ENCODE measurements at regions not wholly inside any gene's neighbourhood (a gene's known extent, or its start where the extent isn't known, plus 50 kb on each side); places are given as distances from the start of the nearest gene placed in this dataset.
A peak's percentile ranks its signal among the peaks of the same experiment; 100 is the strongest.

DNA sequence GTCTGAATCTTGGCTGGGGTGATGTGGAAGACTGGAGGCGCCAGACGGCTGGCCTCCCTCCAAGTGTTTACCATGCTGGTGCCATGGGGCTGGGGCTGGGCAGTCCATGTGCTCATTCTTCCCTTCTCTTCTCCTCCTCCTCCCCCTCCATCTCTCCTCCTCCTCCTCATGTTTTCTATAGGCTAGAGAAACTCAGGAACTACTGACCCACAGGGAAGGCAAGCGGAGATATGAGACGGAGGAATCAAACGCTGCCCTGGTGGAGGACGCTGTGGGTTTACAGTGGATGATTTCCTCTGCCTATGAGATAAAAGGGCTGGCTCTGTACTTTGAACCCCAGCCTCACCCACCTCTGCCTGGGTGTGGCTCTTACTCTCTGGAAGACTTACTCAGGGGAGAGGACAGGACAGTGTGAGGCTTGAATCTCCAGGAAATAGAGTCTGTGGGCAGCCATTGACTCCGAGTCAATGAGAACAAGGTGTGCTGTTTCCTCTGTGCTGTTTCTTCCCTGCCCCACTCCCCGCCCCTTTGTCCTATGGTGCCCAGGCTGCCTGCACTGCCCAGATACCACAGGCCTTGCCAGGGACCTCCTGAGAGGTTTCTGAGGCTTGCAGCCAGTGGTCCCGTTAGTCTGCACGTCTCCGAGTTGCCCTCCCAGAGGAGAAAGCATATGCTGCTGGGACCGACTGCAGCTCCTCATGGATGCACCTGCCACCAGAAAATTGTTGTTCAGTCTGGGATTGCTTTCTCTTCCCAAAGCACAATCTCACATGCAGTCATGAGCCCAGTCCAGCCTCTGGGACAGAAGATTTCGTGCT is 132.6 kb upstream of the ARHGAP5 start:
- peak; percentile 96 to 98 for DNase-seq

DNA sequence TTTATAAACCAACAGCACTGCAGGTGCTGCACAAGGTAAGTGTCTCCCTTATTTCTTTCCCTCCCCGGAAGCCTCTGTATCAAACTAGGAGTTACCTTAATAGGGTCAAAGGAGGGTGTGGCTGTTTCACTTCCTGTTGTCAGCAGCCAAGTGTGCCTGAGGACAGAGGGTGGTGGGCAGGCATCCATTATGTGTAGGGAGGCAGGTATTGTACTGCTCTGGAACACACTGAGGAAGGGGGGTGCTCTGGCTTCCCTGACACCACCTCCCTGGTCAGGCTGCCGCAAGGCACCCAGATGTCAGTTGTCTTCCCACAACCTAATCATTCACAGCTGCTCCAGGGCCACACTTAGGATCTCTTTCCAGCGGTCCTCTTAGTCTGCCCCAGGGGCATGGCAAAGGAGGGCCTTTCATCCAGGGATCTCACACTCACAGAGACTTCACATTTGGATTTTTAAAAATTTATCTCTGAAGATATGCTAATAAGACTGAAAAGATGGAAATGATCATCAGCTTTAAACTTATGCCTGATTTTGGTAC is 132.0 kb upstream of the ARHGAP5 start:
- peak; percentile 43 to 60 for DNase-seq

DNA sequence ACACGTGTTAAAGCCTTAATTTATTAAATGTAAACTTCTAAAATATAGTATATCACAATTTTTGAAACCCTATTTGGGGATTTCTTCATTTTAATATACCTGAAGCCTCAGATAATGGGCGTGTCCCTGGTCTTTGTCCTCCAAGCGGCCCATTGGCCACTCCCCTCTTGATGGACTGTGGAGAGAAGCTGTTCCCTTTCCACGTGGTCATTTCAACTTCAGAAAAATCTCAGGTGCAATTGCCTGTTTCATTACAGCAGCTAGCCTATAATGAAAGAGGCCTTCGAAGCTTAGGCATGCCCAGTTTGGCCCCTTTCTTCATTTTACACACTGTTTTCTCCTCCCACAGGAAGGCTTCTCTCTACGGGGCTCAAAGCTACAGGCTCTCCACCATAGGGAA is 131.4 kb upstream of the ARHGAP5 start:
- no peak for DNase-seq

DNA sequence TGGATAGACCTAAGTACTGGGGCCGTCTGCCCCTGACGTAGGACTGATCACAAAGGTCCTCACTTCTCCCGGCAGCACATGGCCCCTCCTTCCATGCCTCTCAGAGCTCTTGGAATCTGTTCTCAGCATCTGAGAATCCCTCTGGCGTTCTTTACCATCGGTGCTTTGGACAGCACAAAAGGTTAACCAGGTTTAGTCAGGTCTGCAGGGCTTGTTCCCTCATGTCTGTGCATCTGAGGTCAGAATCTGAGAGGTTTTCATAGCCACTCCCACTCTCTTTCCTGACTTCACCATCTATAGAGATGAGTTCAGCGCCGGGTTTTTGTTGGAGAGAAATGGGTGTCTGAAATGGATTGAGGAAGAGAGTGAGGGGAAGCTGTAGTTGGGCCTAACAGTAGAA is 130.0 kb upstream of the ARHGAP5 start:
- no peak for DNase-seq

DNA sequence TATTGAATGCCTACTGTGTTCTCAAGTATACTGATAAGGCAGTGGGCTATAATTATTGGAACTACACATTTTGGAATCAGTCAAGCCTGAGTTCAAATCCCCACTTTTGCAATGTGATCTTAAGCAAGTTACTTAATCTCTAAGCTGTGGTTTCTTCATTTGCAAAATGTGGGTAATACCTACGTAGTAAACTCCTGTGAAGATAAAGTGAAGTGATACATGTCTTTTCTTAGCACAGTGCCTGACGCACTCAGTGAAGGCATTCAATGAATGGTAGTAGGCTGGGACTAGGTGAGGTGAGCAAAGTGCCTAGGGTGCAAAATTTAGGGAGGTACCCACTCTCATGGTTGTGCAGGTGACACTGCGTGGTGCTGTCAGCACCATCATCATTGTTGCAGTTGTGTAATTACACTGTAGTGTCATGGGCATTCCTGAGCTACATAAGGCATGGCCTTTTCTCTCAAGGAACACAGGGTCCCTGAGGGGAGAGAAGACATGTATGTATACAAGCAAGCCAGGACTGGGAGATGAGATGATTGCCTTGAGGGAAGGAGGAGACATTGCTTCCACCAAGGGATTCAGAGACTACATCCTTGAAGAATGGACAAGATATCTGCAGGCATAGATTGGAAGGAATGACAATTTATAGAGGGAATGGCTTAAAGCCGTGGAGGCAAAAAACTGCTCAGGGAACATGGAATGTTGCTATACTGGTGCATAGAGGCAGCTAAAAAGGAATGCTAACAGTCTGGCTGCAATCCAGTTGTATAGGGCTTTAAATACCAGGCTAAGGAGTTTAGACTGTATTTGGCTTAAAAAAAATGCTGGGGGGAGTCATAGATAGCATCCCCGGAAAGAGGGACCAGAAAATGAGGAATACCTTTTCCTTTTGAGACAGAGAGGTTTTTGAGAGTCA is 129.2 kb upstream of the ARHGAP5 start:
- DNase-seq = no peak

DNA sequence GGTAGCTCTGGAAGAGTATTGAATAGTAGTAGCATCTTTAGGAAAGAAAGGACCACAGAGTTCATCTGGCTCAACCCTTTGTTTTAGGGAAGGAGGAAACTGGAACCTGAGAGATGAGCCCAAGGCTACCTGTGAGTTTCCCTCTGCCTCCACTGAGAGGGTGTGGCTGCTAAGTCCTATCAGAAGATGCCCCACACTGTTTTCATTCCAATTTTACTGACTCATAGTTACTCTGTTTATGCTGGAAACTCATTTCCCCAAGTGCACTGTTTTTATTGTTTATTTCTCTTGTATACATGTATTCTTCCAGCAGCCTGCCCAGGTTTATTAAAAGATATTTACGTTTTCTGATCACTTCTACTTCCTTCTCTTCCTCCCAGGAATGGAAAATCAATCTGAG is 127.4 kb upstream of the ARHGAP5 start:
- no peak for DNase-seq

DNA sequence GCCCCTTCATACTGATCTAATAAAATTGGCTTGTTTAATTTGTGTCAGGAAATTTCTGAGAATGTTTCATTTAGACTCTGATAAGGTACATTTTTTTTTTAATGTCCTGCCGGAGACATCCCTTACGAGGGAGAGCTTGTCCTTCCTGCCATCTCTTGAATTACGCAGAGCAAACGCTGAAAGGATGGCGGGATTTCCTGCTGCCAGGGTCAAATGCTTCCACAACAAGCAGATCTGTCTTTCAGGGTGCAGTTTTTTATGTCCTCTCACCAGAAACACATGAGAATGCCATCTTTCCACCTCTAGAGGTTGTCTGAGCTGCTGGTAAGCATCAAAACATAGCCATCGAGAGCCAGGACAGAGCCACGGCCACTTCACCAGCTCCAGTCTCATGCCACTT is 126.8 kb upstream of the ARHGAP5 start:
- DNase-seq = no peak

DNA sequence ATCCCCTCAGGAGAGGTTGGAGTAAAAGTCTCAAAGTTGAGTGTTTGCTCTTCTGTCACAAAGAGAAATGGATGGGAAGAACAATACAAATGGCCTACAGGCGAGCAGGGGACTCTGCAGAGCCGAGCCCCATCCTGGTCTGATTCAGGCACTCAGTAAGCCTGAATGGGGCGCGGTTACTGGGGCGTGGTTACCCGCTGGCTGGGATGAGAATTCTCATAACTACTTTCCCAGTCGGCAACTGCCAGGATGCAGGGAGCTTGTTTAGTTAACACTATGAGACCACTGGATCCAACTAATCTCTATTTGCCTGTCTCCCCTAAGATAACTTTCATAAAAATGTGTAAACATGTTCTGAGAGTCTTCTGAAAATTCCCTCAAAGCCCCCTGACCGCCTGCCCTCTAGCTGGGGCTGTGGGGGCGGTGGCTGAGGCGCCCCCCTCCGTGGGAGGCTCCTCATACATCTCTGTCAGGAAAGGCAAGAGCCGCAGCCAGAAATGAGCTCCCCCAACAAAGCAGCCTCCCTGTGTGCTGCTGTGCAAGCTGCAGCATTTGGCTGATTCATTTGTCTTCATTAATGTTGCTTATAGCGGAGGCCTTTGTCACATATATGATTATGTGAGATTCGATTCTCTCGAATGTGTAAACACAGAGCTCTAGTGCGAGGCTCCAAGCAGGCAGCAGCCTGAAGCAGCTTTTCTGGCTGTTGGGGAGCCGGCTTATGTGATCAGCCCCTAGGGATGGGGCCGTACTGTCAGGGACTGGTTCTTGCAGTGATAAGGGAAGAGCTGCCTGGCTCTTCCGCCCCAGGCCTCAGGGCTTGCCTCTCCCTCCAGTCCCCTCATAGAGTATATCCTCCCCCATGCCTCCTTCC is 126.1 kb upstream of the ARHGAP5 start:
- peak; percentile 81 to 87 for DNase-seq

DNA sequence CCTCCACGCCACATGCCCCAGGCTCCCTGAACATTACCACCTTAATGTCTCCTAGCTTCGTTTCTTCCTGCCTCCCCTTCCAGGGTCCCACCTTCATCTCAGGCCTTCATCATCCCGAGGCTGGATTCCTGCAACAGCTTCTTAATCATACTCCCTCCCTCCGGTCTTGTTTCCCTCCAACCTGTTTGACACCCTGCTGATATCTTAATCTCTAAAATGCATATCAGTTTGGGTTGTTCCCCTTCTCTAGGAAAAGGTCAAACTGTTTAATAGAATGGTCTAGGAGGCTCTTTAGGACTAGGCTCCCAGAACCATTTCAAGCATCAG is 125.5 kb upstream of the ARHGAP5 start:
- DNase-seq = no peak

DNA sequence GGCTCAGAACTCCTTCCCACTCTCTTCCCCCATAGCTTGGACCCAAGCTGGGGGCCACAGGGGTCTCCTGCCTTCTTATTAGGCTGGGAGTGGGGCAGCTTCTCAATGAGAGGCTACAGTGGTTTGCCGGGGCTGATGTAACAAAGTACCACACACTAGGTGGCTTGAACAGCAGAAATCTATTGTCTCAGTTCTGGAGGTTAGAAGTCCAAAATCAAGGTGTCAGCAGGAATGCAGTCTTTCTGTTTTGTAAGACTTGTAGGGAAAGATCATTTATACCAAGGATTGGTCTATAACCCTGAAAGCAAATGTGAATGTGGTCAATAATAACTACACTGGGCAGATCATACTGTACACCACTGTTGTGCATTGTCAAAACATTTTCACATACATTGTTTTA is 124.5 kb upstream of the ARHGAP5 start:
- DNase-seq = no peak

DNA sequence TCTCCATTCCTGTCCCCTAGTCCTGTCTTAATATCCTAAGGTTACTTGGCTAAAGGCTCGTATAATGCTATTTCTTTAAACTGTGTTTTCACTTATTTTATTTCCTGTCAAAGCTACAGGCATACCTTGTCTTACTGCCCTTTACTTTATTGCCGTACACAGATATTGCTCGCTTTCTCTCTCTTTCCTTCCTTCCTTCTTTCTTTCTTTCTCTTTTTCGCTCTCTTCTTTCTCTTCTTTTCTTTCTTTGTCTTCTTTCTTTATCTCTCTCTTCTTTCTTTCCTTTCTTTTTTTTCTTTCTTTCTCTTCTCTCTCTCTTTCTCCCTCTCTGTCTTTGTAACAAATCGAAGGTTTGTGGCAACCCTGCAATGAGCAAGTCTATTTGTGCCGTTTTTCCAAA is 123.9 kb upstream of the ARHGAP5 start:
- no peak for DNase-seq

DNA sequence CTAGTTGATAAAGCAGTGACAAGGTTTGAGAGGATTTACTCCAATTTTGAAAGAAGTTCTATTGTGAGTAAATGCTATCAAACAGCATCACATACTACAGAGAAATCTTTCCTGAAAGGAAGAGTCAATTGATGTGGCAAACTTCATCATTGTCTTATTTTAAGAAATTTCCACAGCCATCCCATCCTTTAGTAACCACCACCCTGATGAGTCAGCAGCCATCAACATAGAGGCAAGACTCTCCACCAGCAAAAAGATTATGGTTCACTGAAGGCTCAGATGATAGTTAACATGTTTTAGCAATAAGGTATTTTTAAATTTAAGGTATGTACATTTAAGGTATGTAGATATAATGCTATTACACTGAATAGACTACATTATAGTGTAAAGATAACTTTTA is 122.1 kb upstream of the ARHGAP5 start:
- no peak for DNase-seq

DNA sequence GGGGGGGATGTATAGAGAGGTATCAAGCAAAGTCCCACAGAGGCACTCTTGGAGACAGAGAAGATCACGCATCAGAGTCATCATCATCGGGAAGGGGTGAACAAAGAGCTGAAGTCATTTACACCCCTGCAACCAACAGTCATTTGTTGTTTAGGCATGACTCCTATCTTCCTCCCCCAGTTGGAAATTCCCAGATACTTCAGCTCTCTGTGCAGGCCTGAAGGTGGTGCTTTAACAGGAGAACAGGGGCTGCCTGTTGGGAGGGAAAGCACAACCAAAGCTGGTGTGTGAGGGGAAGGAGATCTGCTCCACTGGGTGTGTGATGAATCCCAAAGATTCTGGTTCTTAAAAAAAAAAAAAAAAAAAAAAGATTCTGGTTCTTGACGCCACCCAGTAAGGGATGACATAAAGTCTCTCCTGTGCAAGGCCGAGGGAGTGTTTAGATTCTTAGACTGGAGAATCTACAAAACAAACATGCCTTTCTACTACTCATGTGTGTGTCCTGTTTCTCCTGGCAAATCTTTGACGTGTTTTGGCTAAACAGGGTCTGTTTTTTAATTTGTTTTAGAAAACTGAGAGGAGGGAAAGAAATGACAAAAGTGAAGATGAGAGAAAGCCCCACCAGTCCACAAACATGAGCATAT is 121.0 kb upstream of the ARHGAP5 start:
- DNase-seq = no peak

DNA sequence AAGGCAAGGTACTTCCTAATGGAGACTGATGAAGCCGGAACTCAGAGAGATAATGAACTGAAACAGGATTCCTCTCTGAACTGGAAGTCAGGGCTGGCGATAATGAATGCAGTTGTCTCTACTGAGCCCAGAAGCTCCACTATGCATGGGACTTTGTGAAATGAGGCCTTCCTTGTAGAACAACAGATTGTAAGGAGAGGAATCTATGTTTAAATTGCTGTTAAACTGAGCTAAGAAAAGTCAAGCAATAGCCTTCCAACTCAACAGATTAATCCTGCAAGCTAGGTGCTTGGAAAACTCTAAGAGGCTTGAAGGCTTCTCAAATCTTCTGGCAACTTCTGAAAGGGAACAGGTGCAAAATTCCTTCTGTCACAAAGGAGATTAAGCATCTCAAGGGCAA is 119.5 kb upstream of the ARHGAP5 start:
- no peak for DNase-seq

DNA sequence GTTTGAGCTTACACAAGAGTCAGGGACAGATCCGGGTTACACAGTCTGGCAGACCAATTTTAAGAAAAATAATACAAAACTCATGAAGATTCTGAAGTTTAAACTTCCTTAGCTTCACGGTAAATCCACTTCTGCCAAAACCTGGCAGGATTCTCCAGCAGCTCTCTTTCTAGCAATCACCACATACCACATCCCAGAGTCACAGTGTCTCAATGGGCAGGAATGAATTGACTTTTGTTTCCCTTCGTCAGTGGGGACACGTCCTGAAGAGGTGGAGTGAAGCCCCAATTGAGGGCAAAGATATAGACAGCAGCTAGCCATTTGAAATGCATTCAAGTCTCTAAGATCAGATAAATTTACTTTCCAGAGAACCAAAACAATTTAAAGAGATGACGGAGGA is 117.1 kb upstream of the ARHGAP5 start:
- no peak for DNase-seq

DNA sequence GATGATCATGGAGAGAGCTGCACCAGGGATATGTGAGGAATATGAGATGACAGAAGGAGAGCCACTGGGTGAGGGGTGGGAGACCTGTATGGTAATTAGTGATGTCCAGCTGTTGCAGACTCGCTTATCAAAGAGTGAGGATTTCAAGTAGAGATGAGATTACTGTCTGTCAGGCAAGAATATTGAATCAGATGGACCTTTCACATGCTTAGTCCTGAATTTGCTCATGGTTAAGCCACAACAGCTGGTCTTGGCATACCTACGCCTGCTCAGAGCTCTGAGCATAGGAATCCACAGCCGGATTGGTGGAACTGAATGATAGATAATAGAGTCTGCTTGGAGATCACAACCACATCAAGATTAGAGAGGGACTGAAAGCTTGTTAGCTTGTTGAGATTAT is 115.2 kb upstream of the ARHGAP5 start:
- no peak for DNase-seq

DNA sequence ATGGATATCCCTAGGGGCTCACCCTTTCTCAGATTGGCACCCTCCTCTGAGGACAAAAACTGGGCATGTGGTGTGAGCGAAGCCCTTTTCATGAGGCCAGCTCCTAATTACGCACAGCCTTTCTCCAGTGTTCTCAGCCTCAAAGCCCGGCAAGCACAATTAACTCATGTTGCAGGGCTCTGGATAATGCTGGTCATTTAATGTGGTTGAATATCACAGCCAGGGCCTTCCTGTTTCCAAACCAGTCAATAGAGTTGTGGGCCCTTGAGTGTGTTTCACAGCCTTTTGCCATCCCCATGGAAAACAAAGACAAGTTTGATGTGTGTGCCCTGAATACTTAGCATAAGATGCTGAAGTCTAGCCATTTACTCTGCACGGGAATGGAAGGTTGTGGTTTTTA is 114.2 kb upstream of the ARHGAP5 start:
- no peak for DNase-seq

DNA sequence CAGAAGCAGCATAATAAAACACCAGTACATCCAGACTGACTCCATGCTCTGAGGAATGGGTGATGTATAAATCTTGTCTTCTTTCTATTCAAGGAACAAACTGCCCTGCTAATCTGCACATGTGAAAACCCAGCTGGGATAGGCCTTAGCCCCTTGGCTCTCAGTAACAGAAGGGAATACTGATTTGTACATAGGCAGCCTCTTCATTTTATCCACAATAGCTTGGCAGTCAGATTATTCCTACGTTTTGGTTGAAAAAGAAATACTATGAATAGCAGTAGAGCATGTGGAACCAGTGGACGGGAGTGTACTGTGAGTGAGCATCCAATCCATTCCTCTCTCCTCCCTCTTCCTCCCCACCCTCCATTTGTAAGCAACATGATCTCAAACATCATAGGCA is 113.5 kb upstream of the ARHGAP5 start:
- DNase-seq = no peak

DNA sequence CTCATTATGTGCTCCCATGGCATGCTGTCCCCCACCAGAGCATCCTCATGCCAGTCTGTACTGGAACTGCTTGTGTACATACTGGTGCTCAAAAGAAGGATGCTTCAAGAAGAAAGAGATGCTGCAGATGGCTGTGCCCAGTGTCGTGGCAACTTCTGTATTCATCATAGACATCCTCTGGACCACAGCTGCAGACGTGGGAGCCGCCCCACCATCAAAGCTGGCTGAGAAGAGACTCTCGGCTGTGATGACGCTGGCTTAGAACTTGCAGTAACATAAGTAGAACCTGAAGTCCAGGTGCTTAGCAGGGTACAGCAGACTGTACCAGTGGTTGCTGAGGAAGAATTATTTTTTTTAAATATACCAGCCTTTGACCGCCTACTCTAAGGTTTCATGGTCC is 112.6 kb upstream of the ARHGAP5 start:
- no peak for DNase-seq

DNA sequence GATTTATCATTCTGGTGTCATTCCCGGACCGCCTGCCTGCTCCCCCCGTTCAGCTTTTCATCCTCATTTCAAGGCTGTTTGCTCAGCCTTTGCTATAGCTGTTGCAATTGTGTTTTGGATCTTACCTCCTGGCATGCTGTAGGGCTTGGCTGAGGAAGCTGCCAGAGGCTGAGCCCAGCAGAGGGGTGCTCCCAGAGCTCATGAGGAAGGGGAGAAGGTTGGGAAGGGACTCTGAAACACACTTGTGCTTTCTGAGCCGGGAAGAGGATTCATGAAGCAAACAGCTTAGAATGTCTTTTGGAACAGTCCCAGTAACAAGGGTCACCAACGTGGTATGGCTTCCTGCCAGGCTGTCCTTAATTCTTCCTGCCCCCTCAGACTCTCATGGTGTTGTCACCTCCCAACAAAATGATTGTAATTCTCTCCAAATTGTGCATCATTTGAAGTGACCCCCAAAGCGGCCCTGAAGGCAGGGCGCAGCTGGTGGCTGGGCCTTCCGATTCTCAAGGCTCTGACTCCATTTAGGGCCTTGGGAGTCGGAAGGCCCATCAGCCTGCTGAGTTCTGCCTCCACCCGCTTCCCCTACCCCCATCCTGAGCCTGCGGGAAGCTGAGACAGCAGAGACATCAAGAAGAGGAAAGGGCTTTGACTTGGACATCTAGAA is 111.9 kb upstream of the ARHGAP5 start:
- peak in 1 of 2 experiments; percentile 48 for DNase-seq

DNA sequence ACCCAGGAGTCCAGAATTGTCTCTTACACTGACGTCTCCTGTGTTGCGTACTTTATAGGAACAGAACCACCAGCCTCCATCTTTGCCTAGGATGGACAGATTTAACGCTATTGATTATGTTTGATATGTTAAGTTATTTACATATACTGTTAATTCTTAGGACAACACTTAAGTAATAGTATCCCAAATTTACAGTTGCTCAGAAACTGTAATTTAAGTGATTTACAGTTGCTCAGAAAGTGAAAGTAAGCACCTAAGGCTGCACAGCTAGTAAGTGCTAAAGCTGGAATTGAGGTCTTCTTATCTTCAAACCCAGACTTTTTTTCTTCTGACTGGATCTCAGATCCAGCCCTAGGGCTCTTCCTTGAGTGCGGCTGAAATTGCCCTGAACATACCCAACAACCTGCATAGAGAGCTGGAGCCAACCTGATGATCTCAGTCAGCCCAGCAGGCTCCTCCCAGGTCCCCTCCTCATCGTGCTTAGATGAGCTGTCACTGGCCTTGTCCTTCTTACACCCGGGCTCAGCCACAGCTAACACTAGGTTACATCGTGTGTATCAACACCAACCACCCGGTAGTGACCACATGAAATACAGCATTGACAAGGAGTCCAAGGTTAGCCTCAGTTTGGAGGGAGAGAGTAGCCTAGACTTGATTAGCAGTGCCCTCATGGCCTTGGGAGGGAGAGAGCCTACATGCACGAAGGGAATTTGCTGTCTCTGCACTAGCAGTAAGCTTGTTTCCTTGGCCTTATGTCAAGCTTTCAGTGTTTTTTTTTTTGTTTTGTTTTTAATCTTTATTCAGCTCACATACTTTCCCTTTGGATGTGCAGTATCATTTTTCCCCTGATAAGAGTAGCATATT is 111.1 kb upstream of the ARHGAP5 start:
- DNase-seq = no peak

All from NCI-H446 (cell line).